Upper lobe of right lung (tissue), 1 donor: ENCODE measurements at regions not wholly inside any gene's neighbourhood (a gene's known extent, or its start where the extent isn't known, plus 50 kb on each side); places are given as distances from the start of the nearest gene placed in this dataset.
A peak's percentile ranks its signal among the peaks of the same experiment; 100 is the strongest.
"Not testable (repeated sequence)": the region's sequence is repeated elsewhere in the genome, so short reads cannot be mapped to it uniquely, and the experiment has no call there.

Experiments
- ATAC-seq: fragments of 200-7000 bp; cut with Tn5 transposase; one replicate; pipeline ENCODE4 v1.9.1; 2020; ENCODE audit warnings: mild to moderate bottlenecking, moderate library complexity
- DNase-seq: peaks from one replicate; pipeline ENCODE4 v3.0.0-alpha.2; 2020
- H3K27ac ChIP-seq: fragments of 200-600 bp; one replicate; pipeline ENCODE4 v1.8.0; 2022
- H3K27me3 ChIP-seq: fragments of 200-600 bp; one replicate; pipeline ENCODE4 v1.8.0; 2022; ENCODE audit warnings: mild to moderate bottlenecking
- H3K36me3 ChIP-seq: fragments of 200-600 bp; one replicate; pipeline ENCODE4 v1.8.0; 2022
- H3K4me1 ChIP-seq: fragments of 200-600 bp; one replicate; pipeline ENCODE4 v1.8.0; 2022
- H3K4me3 ChIP-seq: fragments of 200-600 bp; one replicate; pipeline ENCODE4 v1.8.0; 2022; ENCODE audit warnings: mild to moderate bottlenecking
- H3K9me3 ChIP-seq: fragments of 200-600 bp; one replicate; pipeline ENCODE4 v1.8.0; 2022
- intact Hi-C: fragments of 100-400 bp; cut with DNase I; formaldehyde crosslinking; loops from one replicate; pipeline ENCODE4 v1.11.0; 2022
- TF ChIP-seq, protein P1 (sequence below): fragments of 200-600 bp; IDR thresholded peaks from one replicate; pipeline ENCODE4 v1.8.0; 2022; ENCODE audit warnings: antibody characterized with exemption
- donor health status: DM: no; HTN: yes; CAD: no; lungs with severe emphysema.

DNA sequence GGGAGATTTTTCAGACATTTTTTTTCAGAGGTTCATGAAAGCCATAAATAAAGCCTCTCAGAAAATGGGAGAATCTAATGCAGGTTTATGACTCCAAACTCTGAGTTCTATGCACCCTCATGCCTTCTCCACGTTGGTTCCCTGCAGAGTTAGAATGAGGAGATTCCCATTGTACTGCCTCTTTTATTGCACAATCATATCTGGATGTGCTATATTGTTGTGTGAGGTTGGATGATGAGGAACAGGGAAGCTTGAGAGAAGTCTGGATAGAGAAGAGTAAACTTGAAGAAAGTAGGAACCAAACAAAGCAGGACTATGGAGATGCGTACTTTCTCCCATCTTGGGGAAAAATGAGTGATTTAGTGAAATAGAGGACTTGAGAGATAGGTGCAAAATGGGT is 178.8 kb downstream of the PDCD6IP start:
- TF ChIP-seq, protein P1, sequence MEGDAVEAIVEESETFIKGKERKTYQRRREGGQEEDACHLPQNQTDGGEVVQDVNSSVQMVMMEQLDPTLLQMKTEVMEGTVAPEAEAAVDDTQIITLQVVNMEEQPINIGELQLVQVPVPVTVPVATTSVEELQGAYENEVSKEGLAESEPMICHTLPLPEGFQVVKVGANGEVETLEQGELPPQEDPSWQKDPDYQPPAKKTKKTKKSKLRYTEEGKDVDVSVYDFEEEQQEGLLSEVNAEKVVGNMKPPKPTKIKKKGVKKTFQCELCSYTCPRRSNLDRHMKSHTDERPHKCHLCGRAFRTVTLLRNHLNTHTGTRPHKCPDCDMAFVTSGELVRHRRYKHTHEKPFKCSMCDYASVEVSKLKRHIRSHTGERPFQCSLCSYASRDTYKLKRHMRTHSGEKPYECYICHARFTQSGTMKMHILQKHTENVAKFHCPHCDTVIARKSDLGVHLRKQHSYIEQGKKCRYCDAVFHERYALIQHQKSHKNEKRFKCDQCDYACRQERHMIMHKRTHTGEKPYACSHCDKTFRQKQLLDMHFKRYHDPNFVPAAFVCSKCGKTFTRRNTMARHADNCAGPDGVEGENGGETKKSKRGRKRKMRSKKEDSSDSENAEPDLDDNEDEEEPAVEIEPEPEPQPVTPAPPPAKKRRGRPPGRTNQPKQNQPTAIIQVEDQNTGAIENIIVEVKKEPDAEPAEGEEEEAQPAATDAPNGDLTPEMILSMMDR = no peak
- intact Hi-C loops = no loop called here
- DNase-seq (no peak), ATAC-seq (no peak)
- no peaks in the 10 kb centered on the region for H3K27me3 ChIP-seq
- H3K27ac ChIP-seq = no peak overlapping the region
- no peaks in the 10 kb centered on the region for H3K4me1 ChIP-seq
- no peaks in the 10 kb centered on the region for H3K9me3 ChIP-seq
- no peak overlapping the region for H3K4me3 ChIP-seq
- no peaks in the 10 kb centered on the region for H3K36me3 ChIP-seq

DNA sequence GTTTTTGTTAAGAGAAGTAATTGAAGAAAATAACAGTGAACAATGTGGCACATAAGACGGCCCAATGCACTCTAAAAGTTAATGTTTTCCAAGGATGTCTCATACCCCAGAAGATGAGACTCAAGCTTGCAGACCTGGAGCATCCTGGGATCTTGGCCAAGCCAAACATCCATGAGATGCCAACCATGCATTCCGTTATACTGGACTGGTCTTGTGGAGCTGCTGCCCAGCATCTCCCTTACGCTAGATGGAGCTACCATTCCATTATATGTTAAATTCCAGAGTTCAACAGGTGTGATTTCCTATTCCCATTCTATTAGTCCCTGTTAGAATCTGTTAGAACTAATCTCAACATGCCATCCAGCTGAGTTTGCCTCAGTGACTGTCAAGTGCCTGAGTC is 181.8 kb downstream of the PDCD6IP start:
- ATAC-seq (peak; percentile 72), DNase-seq (no peak)
- H3K9me3 ChIP-seq = no peaks in the 10 kb centered on the region
- intact Hi-C loops = no loop called here
- no peaks in the 10 kb centered on the region for H3K27me3 ChIP-seq
- H3K27ac ChIP-seq = no peak overlapping the region
- no peaks in the 10 kb centered on the region for H3K36me3 ChIP-seq
- TF ChIP-seq, protein P1 = peak; percentile 39
- no peak overlapping the region for H3K4me3 ChIP-seq
- no peaks in the 10 kb centered on the region for H3K4me1 ChIP-seq

DNA sequence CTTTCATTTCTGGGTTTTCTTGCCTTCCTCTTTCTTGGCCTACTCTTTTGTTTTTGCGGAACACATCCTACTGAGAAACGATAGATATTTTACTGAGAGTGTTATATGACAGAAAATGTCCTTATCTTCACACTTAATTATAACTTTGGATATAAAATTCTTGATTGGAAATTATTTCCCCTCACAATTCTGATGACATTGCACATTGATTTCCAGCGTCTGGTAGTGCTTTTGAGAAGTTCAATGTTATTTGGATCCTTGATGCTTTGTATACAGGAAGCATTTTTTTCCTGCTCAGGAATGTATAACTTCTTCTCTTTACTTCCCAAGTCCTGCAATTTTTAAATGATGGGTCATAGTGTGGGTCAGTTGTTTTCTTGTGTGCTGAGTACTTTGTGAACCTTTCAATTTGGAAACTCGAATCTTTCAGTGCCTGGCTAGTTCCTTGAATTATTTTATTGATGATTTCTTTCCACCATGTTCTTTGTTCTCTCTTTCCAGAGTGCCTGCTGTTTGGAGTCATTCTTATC is 183.9 kb downstream of the PDCD6IP start:
- H3K27ac ChIP-seq = no peak overlapping the region
- TF ChIP-seq, protein P1 = no peak
- intact Hi-C loops = no loop called here
- no peak for ATAC-seq
- H3K4me1 ChIP-seq = no peaks in the 10 kb centered on the region
- no peak overlapping the region for H3K4me3 ChIP-seq
- no peaks in the 10 kb centered on the region for H3K36me3 ChIP-seq
- no peaks in the 10 kb centered on the region for H3K27me3 ChIP-seq
- H3K9me3 ChIP-seq = no peaks in the 10 kb centered on the region
- no peak for DNase-seq

DNA sequence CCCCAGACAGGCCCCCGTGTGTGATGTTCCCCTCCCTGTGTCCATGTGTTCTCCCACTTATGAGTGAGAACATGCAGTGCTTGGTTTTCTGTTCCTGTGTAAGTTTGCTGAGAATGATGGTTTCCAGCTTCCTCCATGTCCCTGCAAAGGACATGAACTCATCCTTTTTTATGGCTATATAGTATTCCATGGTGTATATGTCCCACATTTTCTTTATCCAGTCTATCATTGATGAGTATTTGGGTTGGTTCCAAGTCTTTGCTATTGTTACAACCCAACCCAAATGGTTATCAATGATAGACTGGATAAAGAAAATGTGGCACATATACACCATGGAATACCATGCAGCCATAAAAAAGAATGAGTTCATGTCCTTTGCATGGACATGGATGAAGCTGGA is 184.5 kb downstream of the PDCD6IP start:
- intact Hi-C loops, H3K27ac ChIP-seq, H3K4me3 ChIP-seq, H3K9me3 ChIP-seq, H3K27me3 ChIP-seq, DNase-seq, ATAC-seq, H3K36me3 ChIP-seq, H3K4me1 ChIP-seq: not testable (repeated sequence)

DNA sequence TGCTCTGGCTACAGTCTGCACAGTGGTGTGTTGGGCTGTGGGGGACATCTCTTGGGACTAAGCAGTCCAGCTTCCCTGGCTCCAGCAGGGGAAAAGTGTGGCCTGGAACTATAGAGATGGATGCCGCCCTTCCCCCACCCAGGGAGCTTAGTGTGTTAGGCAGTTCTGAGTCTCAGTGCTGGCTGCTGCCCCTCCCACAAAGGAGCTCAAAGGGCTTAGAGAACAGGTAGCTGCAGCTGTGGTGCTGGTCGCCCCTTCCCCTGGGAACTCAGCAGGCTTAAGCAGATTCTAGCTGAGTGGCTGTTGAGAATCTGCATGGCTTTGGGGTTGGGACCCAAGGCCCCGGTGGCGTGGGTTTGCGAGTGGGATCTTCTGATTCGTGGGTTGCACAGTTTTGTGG is 190.8 kb downstream of the PDCD6IP start:
- Histone ChIP-seq H3K4me3 (no peak overlapping the region), H3K27ac (no peak overlapping the region), H3K36me3 (no peaks in the 10 kb centered on the region), H3K4me1 (no peaks in the 10 kb centered on the region), H3K27me3 (no peaks in the 10 kb centered on the region), H3K9me3 (no peaks in the 10 kb centered on the region)
- no peak for ATAC-seq
- intact Hi-C loops = no loop called here
- DNase-seq = no peak
- TF ChIP-seq, protein P1 = no peak

DNA sequence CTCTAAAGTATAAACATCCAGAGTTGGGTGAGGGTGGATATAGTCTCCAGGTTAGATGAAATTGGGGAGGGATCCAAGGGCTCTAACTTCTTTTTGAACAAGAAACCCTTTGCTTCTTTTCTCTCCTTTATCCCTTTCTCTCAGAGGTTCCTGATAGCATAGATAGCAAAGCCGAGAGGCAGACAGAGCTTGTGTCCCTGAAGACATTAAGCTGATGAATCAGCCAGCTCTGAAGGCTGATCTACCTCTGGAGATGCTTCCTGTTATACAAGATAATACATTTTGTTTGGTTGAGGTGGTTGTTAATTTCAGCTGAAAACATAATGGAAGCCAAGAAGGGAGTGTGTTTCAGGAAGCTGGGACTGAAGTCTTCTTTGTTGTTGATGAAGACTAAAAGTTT is 193.2 kb downstream of the PDCD6IP start:
- ATAC-seq (no peak), DNase-seq (no peak)
- H3K36me3 ChIP-seq = no peaks in the 10 kb centered on the region
- TF ChIP-seq, protein P1 = no peak
- intact Hi-C loops = no loop called here
- no peaks in the 10 kb centered on the region for H3K9me3 ChIP-seq
- H3K4me3 ChIP-seq = no peak overlapping the region
- H3K4me1 ChIP-seq = no peaks in the 10 kb centered on the region
- no peaks in the 10 kb centered on the region for H3K27me3 ChIP-seq
- H3K27ac ChIP-seq = no peak overlapping the region
